Pancreas (tissue), 10 donors: ENCODE measurements at regions not wholly inside any gene's neighbourhood (a gene's known extent, or its start where the extent isn't known, plus 50 kb on each side); places are given as distances from the start of the nearest gene placed in this dataset.

Experiments used
- ATAC-seq, 4 donors: fragments of 200-7000 bp; cut with Tn5 transposase; one replicate each; pipeline versions ENCODE4 v1.8.0 to v1.9.1; 2020; ENCODE audit warnings: mild to moderate bottlenecking in 4 of 4, moderate library complexity in 4 of 4
- DNase-seq, 6 donors: peaks; one replicate each; pipeline ENCODE4 v3.0.0-alpha.2; 2020
- FAIRE-seq: peaks from 2 replicates; lab custom pipeline; 2012; peaks lifted over from hg19 to GRCh38; lab: Jason Lieb, UNC
- H3K27ac ChIP-seq, 4 donors: fragments of 200-600 bp; sonication (generic); 1 replicate in 3 of 4; 2 replicates in 1 of 4; pipeline versions ENCODE4 v1.5.0 to v1.8.0; 2020
- H3K27me3 ChIP-seq, 4 donors: fragments of 200-600 bp; one replicate each; pipeline ENCODE4 v1.8.0; 2021
- H3K36me3 ChIP-seq, 3 donors: fragments of 200-600 bp; sonication (generic) in 1 of 3; one replicate each; pipeline versions ENCODE4 v1.5.0 to v1.8.0; 2020 to 2021
- H3K4me1 ChIP-seq, 3 donors: fragments of 200-600 bp; one replicate each; pipeline ENCODE4 v1.8.0; 2021
- H3K4me3 ChIP-seq, 4 donors: fragments of 200-600 bp; sonication (generic) in 2 of 4; one replicate each; pipeline versions ENCODE4 v1.5.0 to v1.8.0; 2020 to 2021
- H3K9me3 ChIP-seq, 4 donors: fragments of 200-600 bp; one replicate each; pipeline ENCODE4 v1.8.0; 2021
- WGBS, 2 donors: extraction: QIAGEN DNeasy Blood & Tissue Kit; methylation state at CpG; one replicate each; pipeline ENCODE4 v1.1.7; 2013; 5-methylcytosine and 5-hydroxymethylcytosine counted together
- intact Hi-C, 3 donors: fragments of 100-400 bp; cut with DNase I; formaldehyde crosslinking; loops; one replicate each; pipeline versions ENCODE4 v1.11.1 to v1.14.2; 2022
- TF ChIP-seq, protein P1 (sequence below), 4 donors: fragments of 200-600 bp; sonication (generic) in 3 of 4; IDR thresholded peaks; one replicate each; pipeline versions ENCODE4 v1.5.0 to v1.8.0; 2021; ENCODE audit warnings: antibody characterized with exemption in 4 of 4
- donor health status: healthy with polysubstance abuse.
- donor health status: DM: no; HTN: no; CAD: no; lungs with moderate emphysema.
- donor health status: DM: no; HTN: no; CAD: no.
- donor health status: control.
- donor health status: control.
- donor health status: Bipolar disorder and iron deficiency.
- donor health status: DM: yes; HTN: yes; CAD: no.
- donor health status: DM: no; HTN: no; CAD: no.
- donor health status: DM: no; HTN: no; CAD: no.
- donor health status: DM: yes; HTN: yes; CAD: no.

DNA sequence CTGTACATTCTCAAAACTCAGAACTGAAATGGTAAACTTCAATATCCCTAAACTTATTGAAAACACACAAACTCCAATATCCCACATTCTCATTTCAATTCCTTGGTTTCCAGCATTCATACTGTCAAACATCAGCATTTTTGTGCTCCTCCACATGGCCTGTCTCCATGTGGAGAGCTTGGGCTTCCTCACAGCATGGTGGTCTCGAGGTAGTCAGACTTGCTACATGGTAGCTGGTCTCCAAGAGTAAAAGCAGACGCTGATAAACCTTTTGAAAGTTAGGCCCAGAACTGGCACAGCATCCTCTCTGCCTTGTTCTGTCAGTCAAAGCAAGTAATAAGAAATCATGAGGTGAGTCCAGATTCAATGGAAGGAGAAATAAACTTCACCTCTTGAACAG is 70.5 kb downstream of the VCPKMT start:
- H3K9me3 ChIP-seq = no peaks in the 10 kb centered on the region
- no peaks in the 10 kb centered on the region for H3K27me3 ChIP-seq
- ATAC-seq (no peak), FAIRE-seq (no peak), DNase-seq (no peak)
- peaks cover 0 to 23% (median 13%) of the 10 kb centered on the region in 3 donors for H3K4me1 ChIP-seq
- H3K4me3 ChIP-seq = no peak overlapping the region
- 96 to 100% methylated on average over 2 of the region's 2 CpGs for WGBS, 2 donors
- H3K27ac ChIP-seq = peak overlapping the region in 3 of 4 donors; percentile 42 to 86 (median 74)
- intact Hi-C loops = no loop called here
- no peaks in the 10 kb centered on the region for H3K36me3 ChIP-seq
- TF ChIP-seq, protein P1, sequence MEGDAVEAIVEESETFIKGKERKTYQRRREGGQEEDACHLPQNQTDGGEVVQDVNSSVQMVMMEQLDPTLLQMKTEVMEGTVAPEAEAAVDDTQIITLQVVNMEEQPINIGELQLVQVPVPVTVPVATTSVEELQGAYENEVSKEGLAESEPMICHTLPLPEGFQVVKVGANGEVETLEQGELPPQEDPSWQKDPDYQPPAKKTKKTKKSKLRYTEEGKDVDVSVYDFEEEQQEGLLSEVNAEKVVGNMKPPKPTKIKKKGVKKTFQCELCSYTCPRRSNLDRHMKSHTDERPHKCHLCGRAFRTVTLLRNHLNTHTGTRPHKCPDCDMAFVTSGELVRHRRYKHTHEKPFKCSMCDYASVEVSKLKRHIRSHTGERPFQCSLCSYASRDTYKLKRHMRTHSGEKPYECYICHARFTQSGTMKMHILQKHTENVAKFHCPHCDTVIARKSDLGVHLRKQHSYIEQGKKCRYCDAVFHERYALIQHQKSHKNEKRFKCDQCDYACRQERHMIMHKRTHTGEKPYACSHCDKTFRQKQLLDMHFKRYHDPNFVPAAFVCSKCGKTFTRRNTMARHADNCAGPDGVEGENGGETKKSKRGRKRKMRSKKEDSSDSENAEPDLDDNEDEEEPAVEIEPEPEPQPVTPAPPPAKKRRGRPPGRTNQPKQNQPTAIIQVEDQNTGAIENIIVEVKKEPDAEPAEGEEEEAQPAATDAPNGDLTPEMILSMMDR (IDR thresholded peaks at IDR 0.05) = no peak

DNA sequence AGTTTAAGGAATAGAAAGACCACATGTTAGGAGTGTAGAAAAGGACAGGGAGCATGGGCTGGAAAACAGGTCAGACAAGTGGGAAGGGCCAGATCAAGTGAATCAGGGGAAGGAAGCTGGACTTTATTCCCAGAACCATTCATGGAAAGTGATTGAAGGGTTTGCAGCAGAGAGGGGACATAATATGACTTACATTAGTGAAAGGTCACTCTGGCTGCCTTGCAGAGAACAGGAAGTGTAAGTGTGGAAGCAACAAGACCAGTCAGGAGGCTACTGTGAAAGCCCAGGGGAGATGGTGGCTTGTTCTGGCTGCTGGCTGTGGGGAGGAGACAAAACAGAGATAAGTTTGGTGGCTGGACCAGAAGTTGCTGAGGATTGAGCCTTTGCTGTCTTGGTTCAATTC is 69.1 kb downstream of the VCPKMT start:
- TF ChIP-seq, protein P1 (IDR thresholded peaks at IDR 0.05) = no peak
- peak in 3 of 4 donors; percentile 44 to 60 (median 54) for ATAC-seq
- Histone ChIP-seq H3K27me3 (no peaks in the 10 kb centered on the region), H3K9me3 (no peaks in the 10 kb centered on the region), H3K4me1 (peaks cover 0 to 23% (median 13%) of the 10 kb centered on the region in 3 donors), H3K27ac (peak overlapping the region in 3 of 4 donors; percentile 16 to 86 (median 72)), H3K36me3 (no peaks in the 10 kb centered on the region), H3K4me3 (no peak overlapping the region)
- intact Hi-C loops = no loop called here
- no peak for FAIRE-seq
- DNase-seq = no peak

DNA sequence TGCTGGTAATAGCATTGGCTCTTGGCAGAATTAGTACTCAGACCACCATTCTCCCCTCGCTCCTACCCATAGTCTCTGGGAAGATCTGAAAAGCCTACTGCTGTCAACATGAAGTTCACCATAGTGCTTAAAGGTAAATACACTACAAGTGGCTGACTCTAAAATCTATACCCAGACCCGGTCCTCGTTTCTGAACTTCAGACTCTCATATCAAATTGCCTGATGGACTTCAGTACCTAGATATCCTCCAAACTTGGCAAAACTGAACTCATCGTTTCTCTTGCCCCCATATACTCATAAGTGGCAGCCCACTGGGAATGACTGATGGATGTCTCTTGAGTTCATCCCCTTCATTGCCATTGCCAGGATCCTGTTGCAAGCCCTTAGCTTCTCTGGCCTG is 67.3 kb downstream of the VCPKMT start:
- TF ChIP-seq, protein P1 (IDR thresholded peaks at IDR 0.05) = no peak
- Histone ChIP-seq H3K27me3 (no peaks in the 10 kb centered on the region), H3K9me3 (no peaks in the 10 kb centered on the region), H3K36me3 (no peaks in the 10 kb centered on the region), H3K27ac (no peak overlapping the region), H3K4me1 (peaks cover 0 to 19% (median 7%) of the 10 kb centered on the region in 3 donors), H3K4me3 (no peak overlapping the region)
- ATAC-seq (no peak), FAIRE-seq (no peak), DNase-seq (no peak)
- WGBS, 2 donors = 72 to 84% methylated on average over 4 of the region's 4 CpGs
- intact Hi-C loops = no loop called here

DNA sequence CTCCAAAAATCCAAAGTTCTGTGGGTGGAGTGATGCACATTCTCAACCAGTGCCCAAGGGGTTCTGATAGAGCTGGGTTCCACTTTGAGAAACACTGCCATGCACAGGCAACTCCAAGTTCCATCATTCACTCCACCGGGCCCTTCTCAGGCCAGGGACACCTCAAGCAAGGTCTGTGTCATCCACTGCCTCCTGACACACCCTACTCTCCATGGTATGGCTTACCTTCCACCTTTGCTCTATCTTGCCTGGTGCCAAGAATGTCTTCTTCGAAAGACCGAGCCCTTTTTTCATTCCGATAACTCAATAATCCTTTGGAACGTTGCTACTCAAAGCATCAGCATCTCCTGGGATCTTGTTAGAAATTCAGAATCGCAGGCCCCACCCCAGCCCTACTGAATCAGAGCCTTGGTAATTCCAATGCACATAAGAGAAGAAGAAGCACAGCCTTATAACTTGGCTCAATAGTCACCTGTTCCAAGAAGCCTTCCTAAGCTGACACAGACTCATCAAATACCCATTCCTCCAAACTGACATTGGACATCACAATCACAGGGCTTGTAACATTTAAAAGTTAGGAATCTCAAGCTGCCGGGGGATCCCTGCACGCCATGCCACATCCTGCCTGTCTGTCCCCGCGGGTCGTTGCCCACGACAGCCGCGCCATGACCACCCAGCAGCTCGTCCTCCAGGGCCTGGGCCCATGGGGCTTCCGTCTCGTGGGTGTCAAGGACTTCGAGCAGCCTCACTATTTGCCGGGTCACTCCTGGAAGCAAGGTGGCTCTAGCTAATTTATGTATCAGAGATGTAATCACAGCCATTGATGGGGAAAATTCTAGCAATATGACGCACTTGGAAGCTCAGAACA is 66.4 kb downstream of the VCPKMT start:
- no peak overlapping the region for H3K27ac ChIP-seq
- WGBS, 2 donors = 85 to 92% methylated on average over 20 of the region's 20 CpGs
- no peaks in the 10 kb centered on the region for H3K27me3 ChIP-seq
- ATAC-seq (no peak), FAIRE-seq (no peak), DNase-seq (no peak)
- TF ChIP-seq, protein P1 (IDR thresholded peaks at IDR 0.05) = no peak
- no peaks in the 10 kb centered on the region for H3K9me3 ChIP-seq
- H3K36me3 ChIP-seq = no peaks in the 10 kb centered on the region
- H3K4me1 ChIP-seq = peaks cover 0 to 10% (median 0%) of the 10 kb centered on the region in 3 donors
- intact Hi-C loops = no loop called here
- H3K4me3 ChIP-seq = no peak overlapping the region

DNA sequence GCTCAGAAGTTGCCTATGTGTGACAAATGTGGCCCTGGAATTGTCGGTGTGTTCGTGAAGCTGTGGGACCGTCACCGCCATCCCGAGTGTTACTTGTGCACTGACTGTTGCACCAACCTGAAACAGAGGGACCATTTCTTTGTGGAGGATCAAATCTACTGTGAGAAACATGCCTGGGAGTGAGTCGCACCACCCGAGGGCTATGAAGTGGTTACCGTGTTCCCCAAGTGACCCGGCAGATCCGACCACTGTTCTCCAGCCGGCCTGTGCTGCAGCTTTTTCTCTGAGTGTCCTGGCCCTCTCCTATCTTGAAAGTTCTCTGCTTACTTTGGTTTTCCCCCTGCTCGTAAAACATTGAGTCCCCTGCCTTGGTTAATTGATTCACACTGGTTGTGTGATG is 65.3 kb downstream of the VCPKMT start:
- TF ChIP-seq, protein P1 (IDR thresholded peaks at IDR 0.05) = no peak
- 85 to 86% methylated on average over 12 of the region's 12 CpGs for WGBS, 2 donors
- intact Hi-C loops = no loop called here

More for the DNA sequence above, 65.3 kb downstream of the VCPKMT start:
- H3K36me3 ChIP-seq = no peaks in the 10 kb centered on the region
- H3K27me3 ChIP-seq = no peaks in the 10 kb centered on the region
- ATAC-seq = no peak
- no peak overlapping the region for H3K27ac ChIP-seq
- no peak for FAIRE-seq
- no peaks in the 10 kb centered on the region for H3K9me3 ChIP-seq
- H3K4me3 ChIP-seq = no peak overlapping the region
- no peak for DNase-seq
- H3K4me1 ChIP-seq = peaks cover 0 to 6% (median 0%) of the 10 kb centered on the region in 3 donors
